T-helper 2 cell treated with Interferon-gamma antibody and Interleukin-4, amounts not matched to agents 5 μg/mL and 100 μg/mL, for 36 hours (primary cell): ENCODE measurements at regions not wholly inside any gene's neighbourhood (a gene's known extent, or its start where the extent isn't known, plus 50 kb on each side); places are given as distances from the start of the nearest gene placed in this dataset.

Experiments used
- DNase-seq: peaks from one replicate; pipeline ENCODE4 v3.0.0; 2021; ENCODE audit warnings: low spot score
- H3K27ac Mint-ChIP-seq: one replicate; pipeline ENCODE4 v1.8.0; 2021; ENCODE audit warnings: mild to moderate bottlenecking, mixed read lengths
- H3K27me3 Mint-ChIP-seq: one replicate; pipeline ENCODE4 v1.8.0; 2021; ENCODE audit warnings: low read depth, mixed read lengths
- H3K36me3 Mint-ChIP-seq: one replicate; pipeline ENCODE4 v1.8.0; 2021; ENCODE audit warnings: low read depth, mixed read lengths
- H3K4me1 Mint-ChIP-seq: one replicate; pipeline ENCODE4 v1.8.0; 2021; ENCODE audit warnings: low read depth, mixed read lengths
- H3K4me3 Mint-ChIP-seq: one replicate; pipeline ENCODE4 v1.8.0; 2022; ENCODE audit warnings: mild to moderate bottlenecking, moderate library complexity, mixed read lengths
- H3K9me3 Mint-ChIP-seq: one replicate; pipeline ENCODE4 v1.8.0; 2021; ENCODE audit warnings: mixed read lengths

DNA sequence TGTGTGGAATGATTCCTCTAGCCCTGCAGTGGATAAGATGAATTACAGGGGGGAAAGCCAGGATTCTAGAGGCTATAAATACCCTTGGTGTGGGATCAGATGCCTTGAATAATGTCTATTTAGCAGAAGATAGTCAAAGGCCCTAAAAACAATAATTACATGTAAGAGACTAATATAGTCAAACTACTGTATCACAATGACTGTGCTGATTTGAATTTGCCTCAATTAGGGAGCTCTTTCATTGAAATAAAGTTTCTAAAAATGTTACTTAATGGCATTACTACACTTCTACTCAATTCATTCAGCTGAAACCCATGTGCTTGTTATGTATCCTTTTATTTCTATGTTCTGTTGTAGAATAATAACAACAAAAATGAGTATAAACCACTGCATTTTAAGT, 915.6 kb downstream of the TUSC7 start:
- Mint-ChIP-seq H3K36me3 (no peaks in the 10 kb centered on the region), H3K9me3 (peaks cover 5% of the 10 kb centered on the region), H3K27ac (no peak overlapping the region)

DNA sequence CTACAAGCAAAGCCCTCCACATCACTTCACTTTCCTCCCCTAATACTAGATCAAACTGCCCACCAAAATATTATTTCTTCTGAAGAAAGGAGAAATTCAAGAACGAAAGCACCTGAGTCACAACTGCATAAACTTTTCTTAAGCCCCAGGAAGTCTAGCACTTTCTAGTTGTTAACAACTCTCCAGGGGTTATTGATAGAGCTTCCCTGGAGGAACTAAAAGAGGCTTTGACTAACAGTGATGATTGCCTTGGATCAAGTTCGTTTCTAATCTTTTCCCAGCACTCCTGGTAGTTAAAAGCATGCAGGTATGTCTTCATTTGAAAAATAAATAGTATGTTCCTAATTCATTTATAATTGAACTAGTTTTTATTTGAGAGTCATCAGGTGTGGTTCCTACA, 917.0 kb downstream of the TUSC7 start:
- H3K27me3 Mint-ChIP-seq, result no peaks in the 10 kb centered on the region
- H3K4me1 Mint-ChIP-seq, result no peaks in the 10 kb centered on the region
- H3K36me3 Mint-ChIP-seq, result no peaks in the 10 kb centered on the region
- peaks cover 5% of the 10 kb centered on the region for H3K9me3 Mint-ChIP-seq
- H3K27ac Mint-ChIP-seq, result no peak overlapping the region
- H3K4me3 Mint-ChIP-seq, result no peak overlapping the region
- DNase-seq, result no peak

More for the DNA sequence above, 915.6 kb downstream of the TUSC7 start:
- Mint-ChIP-seq H3K4me1 (no peaks in the 10 kb centered on the region), H3K27me3 (no peaks in the 10 kb centered on the region), H3K4me3 (no peak overlapping the region)
- no peak for DNase-seq

DNA sequence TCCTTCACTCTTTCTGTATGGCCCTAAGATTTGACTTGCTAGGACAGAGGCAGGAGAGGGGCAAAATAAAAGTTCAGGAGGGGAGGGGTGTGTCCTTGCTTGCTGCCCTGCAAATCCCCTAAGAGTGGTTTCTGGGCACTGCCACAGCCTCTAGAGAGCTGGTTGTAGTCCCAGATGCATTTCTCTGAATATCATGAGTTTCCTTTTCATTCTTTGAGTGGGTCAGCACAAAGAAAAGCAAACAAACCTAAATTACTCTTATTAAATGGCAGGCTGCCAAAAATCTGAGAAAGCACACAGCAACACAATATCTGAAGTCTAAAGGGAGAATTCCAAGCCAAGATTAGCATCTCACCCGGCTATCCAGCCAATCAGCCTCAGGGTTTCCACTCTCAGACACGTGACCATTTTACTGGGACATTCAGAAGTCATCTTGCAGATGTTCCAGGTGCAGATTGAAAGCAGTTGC, 919.3 kb downstream of the TUSC7 start:
- Mint-ChIP-seq H3K4me1 (no peaks in the 10 kb centered on the region), H3K9me3 (peaks cover 5% of the 10 kb centered on the region), H3K27me3 (no peaks in the 10 kb centered on the region), H3K36me3 (no peaks in the 10 kb centered on the region), H3K27ac (no peak overlapping the region), H3K4me3 (no peak overlapping the region)
- no peak for DNase-seq

DNA sequence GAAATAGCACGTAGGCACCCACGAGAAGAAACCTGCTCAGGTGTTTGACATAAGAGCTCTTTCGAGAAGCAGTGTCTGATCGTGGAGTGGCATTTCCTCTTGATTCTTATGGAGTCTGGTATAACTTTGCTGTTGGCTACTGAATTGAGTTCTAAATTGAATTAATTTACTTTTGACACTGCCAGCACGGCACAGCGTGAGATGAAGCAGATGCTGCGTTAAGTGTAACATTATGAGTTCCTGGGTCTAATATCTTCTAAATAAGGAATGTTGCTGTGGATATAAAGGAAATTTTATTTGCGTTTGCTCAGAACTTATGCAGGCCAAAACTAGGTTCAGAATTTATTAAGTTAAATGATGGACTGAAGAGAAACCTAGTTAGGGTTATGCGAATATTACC, 919.9 kb downstream of the TUSC7 start:
- Mint-ChIP-seq H3K27ac (no peak overlapping the region), H3K4me1 (no peaks in the 10 kb centered on the region), H3K9me3 (peaks cover 5% of the 10 kb centered on the region), H3K4me3 (no peak overlapping the region), H3K36me3 (no peaks in the 10 kb centered on the region), H3K27me3 (no peaks in the 10 kb centered on the region)
- DNase-seq, result no peak

DNA sequence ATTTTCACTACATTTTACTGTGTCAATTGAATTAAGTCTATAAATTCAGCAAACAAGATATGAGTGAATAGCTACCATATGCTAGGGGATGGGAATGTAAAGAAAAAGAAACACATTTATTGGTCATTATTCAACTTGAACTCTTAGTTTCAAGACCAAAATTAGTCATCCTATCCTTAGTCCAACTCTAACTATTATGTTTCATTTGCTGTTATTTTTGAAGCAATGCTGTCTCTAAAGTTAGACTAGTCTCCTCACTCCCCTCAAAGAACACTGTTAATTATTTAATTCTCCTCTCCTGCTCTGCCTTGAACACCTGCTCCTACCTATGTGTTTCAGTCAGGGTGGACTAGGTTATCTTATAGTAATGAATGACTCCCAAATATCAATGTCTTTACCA, 920.9 kb downstream of the TUSC7 start:
- no peak overlapping the region for H3K27ac Mint-ChIP-seq
- H3K4me1 Mint-ChIP-seq, result no peaks in the 10 kb centered on the region
- H3K9me3 Mint-ChIP-seq, result peaks cover 5% of the 10 kb centered on the region
- H3K36me3 Mint-ChIP-seq, result no peaks in the 10 kb centered on the region
- DNase-seq, result no peak
- H3K27me3 Mint-ChIP-seq, result no peaks in the 10 kb centered on the region
- no peak overlapping the region for H3K4me3 Mint-ChIP-seq

DNA sequence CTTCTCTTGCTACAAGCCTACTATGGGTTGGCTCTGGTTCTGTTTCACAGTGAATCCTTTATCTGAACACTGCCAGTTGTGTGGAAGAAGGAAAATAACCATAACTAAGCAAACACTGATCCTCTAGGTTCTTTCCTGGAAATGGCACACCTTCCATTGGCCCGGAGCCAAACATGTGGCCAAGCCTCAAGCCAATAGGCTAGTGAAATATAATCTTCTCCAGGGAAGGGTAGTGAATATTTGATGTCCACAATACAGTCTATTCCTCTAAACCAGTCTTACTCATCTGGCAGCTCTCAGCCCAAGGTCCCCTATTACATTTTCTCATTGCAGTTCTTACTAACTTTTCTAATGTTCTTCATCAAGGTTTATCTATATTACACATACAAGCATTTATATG, 921.3 kb downstream of the TUSC7 start:
- H3K9me3 Mint-ChIP-seq, result peaks cover 5% of the 10 kb centered on the region
- H3K4me1 Mint-ChIP-seq, result no peaks in the 10 kb centered on the region
- DNase-seq, result no peak
- no peaks in the 10 kb centered on the region for H3K36me3 Mint-ChIP-seq
- no peak overlapping the region for H3K4me3 Mint-ChIP-seq
- no peaks in the 10 kb centered on the region for H3K27me3 Mint-ChIP-seq
- H3K27ac Mint-ChIP-seq, result no peak overlapping the region

DNA sequence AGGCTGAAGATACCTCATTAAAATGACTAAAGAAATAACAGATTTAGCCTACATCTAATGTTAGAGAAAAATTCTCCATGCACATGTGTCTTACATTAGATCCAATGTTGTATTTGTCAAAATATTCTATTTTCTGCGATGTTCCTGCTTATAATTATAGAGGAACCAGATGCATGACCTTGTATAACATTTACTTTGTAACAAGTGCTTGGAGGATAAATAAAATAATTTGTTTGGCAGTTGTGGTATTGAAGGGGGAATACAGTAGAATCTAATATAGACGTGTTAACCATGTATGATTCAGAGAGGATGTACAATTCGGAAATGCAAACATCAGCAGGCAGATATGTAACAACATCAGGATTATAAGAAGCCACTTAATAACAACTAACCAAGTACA, 922.2 kb downstream of the TUSC7 start:
- DNase-seq, result no peak
- no peaks in the 10 kb centered on the region for H3K4me1 Mint-ChIP-seq
- H3K27me3 Mint-ChIP-seq, result no peaks in the 10 kb centered on the region
- H3K9me3 Mint-ChIP-seq, result peaks cover 5% of the 10 kb centered on the region
- H3K27ac Mint-ChIP-seq, result no peak overlapping the region
- H3K36me3 Mint-ChIP-seq, result no peaks in the 10 kb centered on the region
- H3K4me3 Mint-ChIP-seq, result no peak overlapping the region

DNA sequence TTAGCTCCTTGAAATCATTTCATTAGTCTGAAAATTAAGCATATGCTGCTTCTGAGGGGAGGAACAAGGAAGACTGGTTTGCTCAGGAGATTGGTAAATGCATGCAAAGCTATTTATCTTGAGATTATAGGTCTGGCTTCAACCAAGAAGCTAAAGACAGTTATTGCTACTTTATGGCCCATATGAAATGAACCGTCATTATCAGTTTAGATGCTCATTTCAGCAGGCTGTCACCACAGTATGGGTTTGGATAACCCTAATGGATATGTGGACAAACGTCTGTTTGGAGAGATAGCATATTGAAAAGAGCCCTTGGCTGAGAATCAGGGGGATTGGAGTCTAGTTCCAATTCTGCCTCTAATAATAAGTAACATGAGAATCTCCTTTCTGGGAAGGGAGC, 922.6 kb downstream of the TUSC7 start:
- Mint-ChIP-seq H3K27me3 (no peaks in the 10 kb centered on the region), H3K27ac (no peak overlapping the region), H3K36me3 (no peaks in the 10 kb centered on the region), H3K4me3 (no peak overlapping the region), H3K4me1 (no peaks in the 10 kb centered on the region), H3K9me3 (peaks cover 5% of the 10 kb centered on the region)
- DNase-seq, result no peak

DNA sequence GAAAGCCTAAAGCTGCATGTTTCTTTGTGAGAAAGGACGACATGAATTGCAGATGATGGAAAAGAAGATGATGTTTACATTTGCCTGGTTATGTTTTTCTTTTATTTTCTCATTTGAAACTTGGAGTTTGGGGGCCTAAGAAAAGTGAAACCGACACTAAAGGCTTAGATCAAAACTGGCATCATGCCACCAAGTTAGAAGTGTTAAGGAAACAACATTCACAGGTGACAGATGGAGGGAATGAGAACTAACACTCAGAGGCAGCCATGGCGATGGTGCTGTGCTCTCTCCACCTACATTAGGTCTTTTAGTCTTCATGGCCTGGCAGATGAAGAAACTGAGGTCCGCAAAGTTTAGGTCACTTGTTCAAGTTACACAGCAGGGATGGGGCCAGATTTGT, 923.6 kb downstream of the TUSC7 start:
- H3K4me3 Mint-ChIP-seq, result no peak overlapping the region
- H3K36me3 Mint-ChIP-seq, result no peaks in the 10 kb centered on the region
- H3K9me3 Mint-ChIP-seq, result peaks cover 5% of the 10 kb centered on the region
- H3K27me3 Mint-ChIP-seq, result no peaks in the 10 kb centered on the region
- no peaks in the 10 kb centered on the region for H3K4me1 Mint-ChIP-seq
- DNase-seq, result no peak
- H3K27ac Mint-ChIP-seq, result no peak overlapping the region

DNA sequence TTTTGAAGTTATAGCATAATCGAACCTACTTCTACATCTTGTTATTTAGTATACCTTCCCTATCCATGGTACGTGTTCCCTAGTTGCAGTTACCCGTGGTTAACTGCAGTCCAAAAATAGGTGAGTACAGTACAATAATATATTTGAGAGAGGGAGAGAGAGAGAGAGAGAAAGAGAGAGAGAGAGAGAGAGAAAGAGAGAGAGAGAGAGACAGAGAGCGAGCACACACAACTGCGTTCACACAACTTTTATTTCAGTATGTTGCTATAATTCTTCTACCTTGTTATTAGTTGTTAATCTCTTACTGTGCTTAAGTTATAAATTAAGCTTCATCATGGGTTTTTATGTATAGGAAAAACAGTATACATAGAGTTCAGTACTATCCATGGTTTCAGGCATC, 928.1 kb downstream of the TUSC7 start:
- Mint-ChIP-seq H3K9me3 (peaks cover 5% of the 10 kb centered on the region), H3K27me3 (no peaks in the 10 kb centered on the region), H3K4me1 (no peaks in the 10 kb centered on the region), H3K27ac (no peak overlapping the region), H3K4me3 (no peak overlapping the region), H3K36me3 (no peaks in the 10 kb centered on the region)
- DNase-seq, result no peak

DNA sequence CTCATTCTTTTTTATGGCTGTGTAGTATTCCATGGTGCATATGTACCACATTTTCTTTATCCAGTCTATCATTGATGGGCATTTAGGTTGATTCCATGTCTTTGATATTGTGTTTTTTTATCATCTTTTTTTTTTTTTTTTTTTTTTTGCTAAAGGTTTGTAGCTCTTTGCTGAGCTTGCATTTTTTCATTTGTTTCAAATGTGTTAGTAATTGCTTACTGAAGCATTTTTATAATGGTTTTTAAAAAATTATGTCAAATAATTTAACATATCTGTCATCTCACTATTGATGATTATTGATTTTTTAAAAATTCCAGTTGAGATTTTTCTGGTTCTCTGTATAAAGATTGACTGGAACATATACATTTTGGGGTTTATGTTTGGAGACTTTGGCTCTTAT, 934.6 kb downstream of the TUSC7 start:
- no peak for DNase-seq
- Mint-ChIP-seq H3K36me3 (no peaks in the 10 kb centered on the region), H3K9me3 (peaks cover 1% of the 10 kb centered on the region), H3K27me3 (no peaks in the 10 kb centered on the region), H3K27ac (no peak overlapping the region), H3K4me1 (no peaks in the 10 kb centered on the region), H3K4me3 (no peak overlapping the region)

DNA sequence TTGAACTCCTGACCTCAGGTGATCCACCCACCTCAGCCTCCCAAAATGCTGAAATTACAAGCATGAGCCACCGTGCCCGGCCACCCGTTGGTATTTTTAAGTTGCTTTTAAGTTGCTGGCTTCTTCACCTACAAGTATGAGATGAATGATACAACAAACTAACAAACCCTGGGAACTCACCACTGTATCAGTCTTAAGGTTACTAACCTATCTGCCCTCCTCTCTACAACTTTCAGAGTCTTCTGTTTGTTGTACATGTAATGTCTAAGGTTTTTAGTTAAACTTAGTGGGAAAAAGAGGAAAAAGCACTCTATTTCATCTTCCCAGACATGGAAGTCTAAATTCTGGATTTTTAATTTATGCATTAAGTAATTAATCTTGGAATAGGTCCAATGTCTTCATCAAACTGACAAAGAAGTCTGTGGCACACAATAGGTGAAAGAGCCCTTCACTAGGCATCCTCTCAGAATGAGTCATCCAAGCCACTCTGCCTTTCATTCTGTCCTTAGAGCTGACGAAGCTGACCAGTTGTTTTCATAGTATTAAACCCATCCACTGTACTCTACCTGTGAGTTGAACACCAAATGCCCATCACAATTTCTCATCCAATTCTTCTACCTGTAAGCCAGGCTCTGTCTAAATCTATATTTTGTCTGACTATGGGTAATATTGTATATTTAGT, 936.1 kb downstream of the TUSC7 start:
- no peak overlapping the region for H3K4me3 Mint-ChIP-seq
- no peak overlapping the region for H3K27ac Mint-ChIP-seq
- H3K9me3 Mint-ChIP-seq, result no peaks in the 10 kb centered on the region
- H3K36me3 Mint-ChIP-seq, result no peaks in the 10 kb centered on the region
- no peak for DNase-seq
- no peaks in the 10 kb centered on the region for H3K27me3 Mint-ChIP-seq
- H3K4me1 Mint-ChIP-seq, result no peaks in the 10 kb centered on the region

DNA sequence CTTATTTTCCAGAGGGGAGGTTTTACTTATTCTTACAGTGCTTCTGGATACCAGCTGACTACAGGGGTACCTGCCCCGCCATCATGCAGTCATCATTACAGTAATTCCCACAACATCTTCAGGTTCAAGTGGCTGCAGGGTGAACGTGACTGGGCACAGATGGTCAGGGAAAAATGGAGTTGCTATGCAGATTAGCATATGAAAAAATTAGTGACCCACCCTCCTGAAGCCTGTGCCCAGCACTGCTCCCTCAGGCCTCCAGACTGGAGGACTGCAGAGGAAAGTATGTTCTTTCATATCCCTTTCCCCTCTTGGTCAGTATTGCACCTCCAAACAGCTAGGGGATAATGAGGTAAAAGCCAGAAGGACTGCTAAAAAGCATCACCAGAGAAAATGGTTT, 937.9 kb downstream of the TUSC7 start:
- DNase-seq, result no peak
- Mint-ChIP-seq H3K4me1 (no peaks in the 10 kb centered on the region), H3K36me3 (no peaks in the 10 kb centered on the region), H3K9me3 (no peaks in the 10 kb centered on the region), H3K27ac (no peak overlapping the region), H3K4me3 (no peak overlapping the region), H3K27me3 (no peaks in the 10 kb centered on the region)

DNA sequence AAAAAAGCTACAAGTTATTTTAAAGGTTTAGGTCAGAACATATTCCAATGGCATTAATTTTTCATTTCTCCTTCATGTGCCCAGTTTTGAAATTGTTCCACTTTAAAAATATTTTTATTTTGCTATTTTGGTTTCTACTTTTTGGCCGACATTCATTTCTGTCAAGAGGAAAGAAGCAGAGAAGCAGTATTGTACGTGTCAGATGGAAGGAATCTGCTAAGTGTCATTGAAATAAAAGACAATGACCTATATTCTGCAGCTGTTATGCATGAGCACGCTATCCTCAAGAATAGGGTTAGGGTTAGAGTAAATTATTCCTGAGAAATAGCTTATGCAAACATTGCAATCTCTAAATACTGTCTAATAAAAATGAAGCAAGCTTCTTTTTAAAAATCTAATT, 941.7 kb downstream of the TUSC7 start:
- Mint-ChIP-seq H3K27me3 (no peaks in the 10 kb centered on the region), H3K4me3 (no peak overlapping the region), H3K9me3 (no peaks in the 10 kb centered on the region), H3K4me1 (no peaks in the 10 kb centered on the region), H3K36me3 (no peaks in the 10 kb centered on the region), H3K27ac (no peak overlapping the region)
- no peak for DNase-seq

DNA sequence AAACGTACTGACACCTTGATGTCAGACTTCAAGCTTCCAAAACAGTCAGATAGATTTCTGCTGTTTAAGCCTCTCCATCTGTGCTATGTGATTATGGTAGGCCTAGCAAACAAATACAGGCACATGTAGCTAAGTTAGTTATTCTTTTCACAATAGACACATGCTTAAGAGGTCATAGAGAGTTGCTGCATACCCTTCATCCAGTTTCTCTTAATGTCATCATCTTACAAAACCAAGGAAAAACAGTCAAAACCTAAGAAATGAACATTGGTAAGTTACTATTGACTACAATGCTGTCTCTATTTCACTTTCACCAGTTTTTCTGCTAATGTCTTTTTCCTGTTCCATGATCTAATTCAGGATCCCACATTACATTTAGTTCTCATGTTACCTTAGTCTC, 946.8 kb downstream of the TUSC7 start:
- H3K27me3 Mint-ChIP-seq, result no peaks in the 10 kb centered on the region
- DNase-seq, result no peak
- H3K4me1 Mint-ChIP-seq, result no peaks in the 10 kb centered on the region
- H3K27ac Mint-ChIP-seq, result no peak overlapping the region
- H3K36me3 Mint-ChIP-seq, result no peaks in the 10 kb centered on the region
- H3K9me3 Mint-ChIP-seq, result no peaks in the 10 kb centered on the region
- no peak overlapping the region for H3K4me3 Mint-ChIP-seq
